WTC11 (cell line): ENCODE measurements at regions not wholly inside any gene's neighbourhood (a gene's known extent, or its start where the extent isn't known, plus 50 kb on each side); places are given as distances from the start of the nearest gene placed in this dataset.

Experiments
- ATAC-seq: fragments of 200-7000 bp; cut with Tn5 transposase; 2 replicates; pipeline ENCODE4 v1.10.0; 2021; ENCODE audit warnings: mild to moderate bottlenecking, moderate library complexity
- CTCF ChIA-PET: fragments of 300-600 bp; sonication (Branson Sonifier 250); formaldehyde crosslinking; loops from one replicate; lab custom pipeline; 2021; ENCODE audit warnings: antibody characterized with exemption; lab: Charles Lee
- POLR2A ChIA-PET: fragments of 350-600 bp; sonication (Branson Sonifier 250); formaldehyde crosslinking; loops from one replicate; lab custom pipeline; 2021; ENCODE audit warnings: antibody characterized with exemption; lab: Charles Lee
- DNase-seq: peaks from one replicate; pipeline ENCODE4 v3.0.0; 2021; ENCODE audit warnings: low spot score
- H3K27ac Mint-ChIP-seq: 2 replicates; pipeline ENCODE4 v1.8.0; 2021; ENCODE audit warnings: mixed read lengths
- H3K27me3 Mint-ChIP-seq: 2 replicates; pipeline ENCODE4 v1.8.0; 2021; ENCODE audit warnings: low read depth, mild to moderate bottlenecking, moderate library complexity, mixed read lengths
- H3K36me3 Mint-ChIP-seq: 2 replicates; pipeline ENCODE4 v1.8.0; 2021; ENCODE audit warnings: mixed read lengths
- H3K4me1 Mint-ChIP-seq: 2 replicates; pipeline ENCODE4 v1.8.0; 2022; ENCODE audit warnings: mixed read lengths
- H3K4me3 Mint-ChIP-seq: 2 replicates; pipeline ENCODE4 v1.8.0; 2021; ENCODE audit warnings: mild to moderate bottlenecking, moderate library complexity, mixed read lengths
- H3K9me3 Mint-ChIP-seq: 2 replicates; pipeline ENCODE4 v1.8.0; 2021; ENCODE audit warnings: mixed read lengths
- ATF1 ChIP-seq: sonication (generic); formaldehyde crosslinking; IDR thresholded peaks from 2 replicates; pipeline ENCODE4 v1.8.1; 2023; ENCODE audit warnings: mild to moderate bottlenecking, moderate library complexity, missing genetic modification reagents
- CBFB ChIP-seq: sonication (generic); formaldehyde crosslinking; IDR thresholded peaks from 2 replicates; pipeline ENCODE4 v1.8.1; 2022; ENCODE audit warnings: mild to moderate bottlenecking, low read depth, missing genetic modification reagents
- ESRRA ChIP-seq: sonication (generic); formaldehyde crosslinking; IDR thresholded peaks from 2 replicates; pipeline ENCODE4 v1.8.1; 2022; ENCODE audit warnings: mild to moderate bottlenecking, missing genetic modification reagents, borderline replicate concordance
- FOXP1 ChIP-seq: sonication (generic); formaldehyde crosslinking; IDR thresholded peaks from 2 replicates; pipeline ENCODE4 v1.8.0; 2022; ENCODE audit warnings: missing genetic modification reagents, mild to moderate bottlenecking, moderate library complexity, borderline replicate concordance
- GABPB1 ChIP-seq: sonication (generic); formaldehyde crosslinking; IDR thresholded peaks from 2 replicates; pipeline ENCODE4 v1.8.1; 2023; ENCODE audit warnings: mild to moderate bottlenecking, missing genetic modification reagents
- MYBL2 ChIP-seq: sonication (generic); formaldehyde crosslinking; IDR thresholded peaks from 2 replicates; pipeline ENCODE4 v1.8.1; 2023; ENCODE audit warnings: mild to moderate bottlenecking, moderate library complexity, missing genetic modification reagents
- NFE2L1 ChIP-seq: sonication (generic); formaldehyde crosslinking; IDR thresholded peaks from 2 replicates; pipeline ENCODE4 v1.8.1; 2023; ENCODE audit warnings: missing genetic modification reagents
- NR1H2 ChIP-seq: sonication (generic); formaldehyde crosslinking; IDR thresholded peaks from 2 replicates; pipeline ENCODE4 v1.9.0; 2021; ENCODE audit warnings: mild to moderate bottlenecking, moderate library complexity, missing genetic modification reagents
- RELA ChIP-seq: sonication (generic); formaldehyde crosslinking; IDR thresholded peaks from 2 replicates; pipeline ENCODE4 v1.8.1; 2022; ENCODE audit warnings: missing genetic modification reagents, mild to moderate bottlenecking, borderline replicate concordance
- SMAD3 ChIP-seq: sonication (generic); formaldehyde crosslinking; IDR thresholded peaks from 2 replicates; pipeline ENCODE4 v1.8.0; 2022; ENCODE audit warnings: missing genetic modification reagents, mild to moderate bottlenecking, borderline replicate concordance
- ZNF232 ChIP-seq: sonication (generic); formaldehyde crosslinking; IDR thresholded peaks from 2 replicates; pipeline ENCODE4 v1.8.0; 2022; ENCODE audit warnings: mild to moderate bottlenecking, missing genetic modification reagents
- ZNF317 ChIP-seq: sonication (generic); formaldehyde crosslinking; IDR thresholded peaks from 2 replicates; pipeline ENCODE4 v1.8.1; 2023; ENCODE audit warnings: low read depth, mild to moderate bottlenecking, moderate library complexity, missing genetic modification reagents, borderline replicate concordance
- TF ChIP-seq, protein P1 (sequence below): sonication (generic); formaldehyde crosslinking; IDR thresholded peaks from 2 replicates; pipeline ENCODE4 v1.8.0; 2023; ENCODE audit warnings: missing genetic modification reagents
- TF ChIP-seq, protein P2 (sequence below): sonication (generic); formaldehyde crosslinking; IDR thresholded peaks from 2 replicates; pipeline ENCODE4 v1.8.0; 2022; ENCODE audit warnings: mild to moderate bottlenecking, missing genetic modification reagents
- TF ChIP-seq, protein P3 (sequence below): sonication (generic); formaldehyde crosslinking; IDR thresholded peaks from 2 replicates; pipeline ENCODE4 v1.8.0; 2022; ENCODE audit warnings: missing genetic modification reagents
- TF ChIP-seq, protein P4 (sequence below): sonication (generic); formaldehyde crosslinking; IDR thresholded peaks from 2 replicates; pipeline ENCODE4 v1.8.1; 2023; ENCODE audit warnings: mild to moderate bottlenecking, missing genetic modification reagents
- TF ChIP-seq, protein P5 (sequence below): sonication (generic); formaldehyde crosslinking; conservative IDR thresholded peaks from 2 replicates; pipeline ENCODE4 v1.8.1; 2023; ENCODE audit warnings: mild to moderate bottlenecking, low read depth, missing genetic modification reagents, moderate library complexity

DNA sequence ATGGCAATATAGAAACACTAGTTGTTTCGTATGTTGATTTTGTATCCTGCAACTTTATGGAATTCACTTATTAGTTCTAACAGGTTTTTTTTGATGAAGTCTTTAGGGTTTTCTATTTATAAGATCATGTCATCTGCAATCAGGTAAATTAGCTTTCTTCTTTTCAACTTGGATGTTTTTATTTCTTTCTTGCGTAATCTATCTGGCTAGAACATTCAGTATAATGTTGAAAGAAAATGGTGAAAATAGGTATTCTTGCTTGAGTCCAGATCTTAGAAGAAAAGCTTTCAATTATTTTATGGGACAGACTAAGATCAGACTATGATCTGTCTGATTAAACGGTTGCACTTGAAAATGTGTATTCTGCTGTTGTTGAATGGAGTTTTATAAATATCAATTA, 820.8 kb upstream of the ADGRB3 start:
- ATAC-seq, result no peak
- Mint-ChIP-seq H3K4me1 (0 out of 2 replicates have a peak, but pooled peaks cover 3% of the 10 kb centered on the region), H3K27ac (no peak overlapping the region), H3K4me3 (no peak overlapping the region), H3K36me3 (peaks cover 43% of the 10 kb centered on the region), H3K9me3 (peaks cover 45% of the 10 kb centered on the region), H3K27me3 (no peaks in the 10 kb centered on the region; the same call in 1 of the 2 replicates)
- ChIA-PET POLR2A (no interaction called here), CTCF (no interaction called here)
- TF ChIP-seq, protein P1, sequence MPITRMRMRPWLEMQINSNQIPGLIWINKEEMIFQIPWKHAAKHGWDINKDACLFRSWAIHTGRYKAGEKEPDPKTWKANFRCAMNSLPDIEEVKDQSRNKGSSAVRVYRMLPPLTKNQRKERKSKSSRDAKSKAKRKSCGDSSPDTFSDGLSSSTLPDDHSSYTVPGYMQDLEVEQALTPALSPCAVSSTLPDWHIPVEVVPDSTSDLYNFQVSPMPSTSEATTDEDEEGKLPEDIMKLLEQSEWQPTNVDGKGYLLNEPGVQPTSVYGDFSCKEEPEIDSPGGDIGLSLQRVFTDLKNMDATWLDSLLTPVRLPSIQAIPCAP (CRISPR knock-in tag), result no peak
- TF ChIP-seq, protein P2, sequence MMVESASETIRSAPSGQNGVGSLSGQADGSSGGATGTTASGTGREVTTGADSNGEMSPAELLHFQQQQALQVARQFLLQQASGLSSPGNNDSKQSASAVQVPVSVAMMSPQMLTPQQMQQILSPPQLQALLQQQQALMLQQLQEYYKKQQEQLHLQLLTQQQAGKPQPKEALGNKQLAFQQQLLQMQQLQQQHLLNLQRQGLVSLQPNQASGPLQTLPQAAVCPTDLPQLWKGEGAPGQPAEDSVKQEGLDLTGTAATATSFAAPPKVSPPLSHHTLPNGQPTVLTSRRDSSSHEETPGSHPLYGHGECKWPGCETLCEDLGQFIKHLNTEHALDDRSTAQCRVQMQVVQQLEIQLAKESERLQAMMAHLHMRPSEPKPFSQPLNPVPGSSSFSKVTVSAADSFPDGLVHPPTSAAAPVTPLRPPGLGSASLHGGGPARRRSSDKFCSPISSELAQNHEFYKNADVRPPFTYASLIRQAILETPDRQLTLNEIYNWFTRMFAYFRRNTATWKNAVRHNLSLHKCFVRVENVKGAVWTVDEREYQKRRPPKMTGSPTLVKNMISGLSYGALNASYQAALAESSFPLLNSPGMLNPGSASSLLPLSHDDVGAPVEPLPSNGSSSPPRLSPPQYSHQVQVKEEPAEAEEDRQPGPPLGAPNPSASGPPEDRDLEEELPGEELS (CRISPR knock-in tag), result no peak
- no peak for TF ChIP-seq SMAD3 (CRISPR knock-in tag)
- no peak for TF ChIP-seq GABPB1 (CRISPR knock-in tag)
- DNase-seq, result no peak

DNA sequence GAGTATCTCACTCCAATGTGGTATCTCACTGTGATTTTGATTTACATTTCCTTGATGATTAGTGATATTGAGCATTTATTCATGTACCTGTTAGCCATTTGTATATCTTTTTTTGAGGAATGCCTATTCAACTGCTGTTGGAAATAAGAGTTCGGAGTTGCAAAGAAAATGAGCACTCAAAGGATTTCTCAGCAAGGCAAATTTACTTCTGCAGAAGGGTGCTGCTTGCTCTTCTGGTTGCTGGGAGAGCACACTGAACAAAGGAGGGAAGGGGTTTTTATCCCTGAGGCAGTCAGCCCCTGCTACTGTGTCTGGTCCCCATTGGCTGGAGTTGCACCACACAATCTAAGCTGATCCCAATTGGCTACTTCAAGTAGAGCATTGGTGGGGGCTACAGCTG, 822.4 kb upstream of the ADGRB3 start:
- Mint-ChIP-seq H3K36me3 (peaks cover 43% of the 10 kb centered on the region), H3K27me3 (no peaks in the 10 kb centered on the region; the same call in 1 of the 2 replicates)
- POLR2A ChIA-PET, result no interaction called here

More for the DNA sequence above, 822.4 kb upstream of the ADGRB3 start:
- Mint-ChIP-seq H3K4me3 (no peak overlapping the region), H3K4me1 (0 out of 2 replicates have a peak, but pooled peaks cover 2% of the 10 kb centered on the region), H3K9me3 (peaks cover 45% of the 10 kb centered on the region), H3K27ac (no peak overlapping the region)
- TF ChIP-seq MYBL2, result no peak
- no peak for TF ChIP-seq CBFB (CRISPR knock-in tag)
- no peak for TF ChIP-seq RELA (CRISPR knock-in tag)
- no peak for TF ChIP-seq ATF1 (CRISPR knock-in tag)
- TF ChIP-seq, protein P3, sequence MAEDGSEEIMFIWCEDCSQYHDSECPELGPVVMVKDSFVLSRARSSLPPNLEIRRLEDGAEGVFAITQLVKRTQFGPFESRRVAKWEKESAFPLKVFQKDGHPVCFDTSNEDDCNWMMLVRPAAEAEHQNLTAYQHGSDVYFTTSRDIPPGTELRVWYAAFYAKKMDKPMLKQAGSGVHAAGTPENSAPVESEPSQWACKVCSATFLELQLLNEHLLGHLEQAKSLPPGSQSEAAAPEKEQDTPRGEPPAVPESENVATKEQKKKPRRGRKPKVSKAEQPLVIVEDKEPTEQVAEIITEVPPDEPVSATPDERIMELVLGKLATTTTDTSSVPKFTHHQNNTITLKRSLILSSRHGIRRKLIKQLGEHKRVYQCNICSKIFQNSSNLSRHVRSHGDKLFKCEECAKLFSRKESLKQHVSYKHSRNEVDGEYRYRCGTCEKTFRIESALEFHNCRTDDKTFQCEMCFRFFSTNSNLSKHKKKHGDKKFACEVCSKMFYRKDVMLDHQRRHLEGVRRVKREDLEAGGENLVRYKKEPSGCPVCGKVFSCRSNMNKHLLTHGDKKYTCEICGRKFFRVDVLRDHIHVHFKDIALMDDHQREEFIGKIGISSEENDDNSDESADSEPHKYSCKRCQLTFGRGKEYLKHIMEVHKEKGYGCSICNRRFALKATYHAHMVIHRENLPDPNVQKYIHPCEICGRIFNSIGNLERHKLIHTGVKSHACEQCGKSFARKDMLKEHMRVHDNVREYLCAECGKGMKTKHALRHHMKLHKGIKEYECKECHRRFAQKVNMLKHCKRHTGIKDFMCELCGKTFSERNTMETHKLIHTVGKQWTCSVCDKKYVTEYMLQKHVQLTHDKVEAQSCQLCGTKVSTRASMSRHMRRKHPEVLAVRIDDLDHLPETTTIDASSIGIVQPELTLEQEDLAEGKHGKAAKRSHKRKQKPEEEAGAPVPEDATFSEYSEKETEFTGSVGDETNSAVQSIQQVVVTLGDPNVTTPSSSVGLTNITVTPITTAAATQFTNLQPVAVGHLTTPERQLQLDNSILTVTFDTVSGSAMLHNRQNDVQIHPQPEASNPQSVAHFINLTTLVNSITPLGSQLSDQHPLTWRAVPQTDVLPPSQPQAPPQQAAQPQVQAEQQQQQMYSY (CRISPR knock-in tag), result no peak
- TF ChIP-seq ESRRA (CRISPR knock-in tag), result no peak
- TF ChIP-seq, protein P4, sequence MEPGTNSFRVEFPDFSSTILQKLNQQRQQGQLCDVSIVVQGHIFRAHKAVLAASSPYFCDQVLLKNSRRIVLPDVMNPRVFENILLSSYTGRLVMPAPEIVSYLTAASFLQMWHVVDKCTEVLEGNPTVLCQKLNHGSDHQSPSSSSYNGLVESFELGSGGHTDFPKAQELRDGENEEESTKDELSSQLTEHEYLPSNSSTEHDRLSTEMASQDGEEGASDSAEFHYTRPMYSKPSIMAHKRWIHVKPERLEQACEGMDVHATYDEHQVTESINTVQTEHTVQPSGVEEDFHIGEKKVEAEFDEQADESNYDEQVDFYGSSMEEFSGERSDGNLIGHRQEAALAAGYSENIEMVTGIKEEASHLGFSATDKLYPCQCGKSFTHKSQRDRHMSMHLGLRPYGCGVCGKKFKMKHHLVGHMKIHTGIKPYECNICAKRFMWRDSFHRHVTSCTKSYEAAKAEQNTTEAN (CRISPR knock-in tag), result no peak
- no peak for TF ChIP-seq ZNF232 (CRISPR knock-in tag)
- TF ChIP-seq NFE2L1 (CRISPR knock-in tag), result no peak
- TF ChIP-seq ZNF317, result no peak
- TF ChIP-seq, protein P5, sequence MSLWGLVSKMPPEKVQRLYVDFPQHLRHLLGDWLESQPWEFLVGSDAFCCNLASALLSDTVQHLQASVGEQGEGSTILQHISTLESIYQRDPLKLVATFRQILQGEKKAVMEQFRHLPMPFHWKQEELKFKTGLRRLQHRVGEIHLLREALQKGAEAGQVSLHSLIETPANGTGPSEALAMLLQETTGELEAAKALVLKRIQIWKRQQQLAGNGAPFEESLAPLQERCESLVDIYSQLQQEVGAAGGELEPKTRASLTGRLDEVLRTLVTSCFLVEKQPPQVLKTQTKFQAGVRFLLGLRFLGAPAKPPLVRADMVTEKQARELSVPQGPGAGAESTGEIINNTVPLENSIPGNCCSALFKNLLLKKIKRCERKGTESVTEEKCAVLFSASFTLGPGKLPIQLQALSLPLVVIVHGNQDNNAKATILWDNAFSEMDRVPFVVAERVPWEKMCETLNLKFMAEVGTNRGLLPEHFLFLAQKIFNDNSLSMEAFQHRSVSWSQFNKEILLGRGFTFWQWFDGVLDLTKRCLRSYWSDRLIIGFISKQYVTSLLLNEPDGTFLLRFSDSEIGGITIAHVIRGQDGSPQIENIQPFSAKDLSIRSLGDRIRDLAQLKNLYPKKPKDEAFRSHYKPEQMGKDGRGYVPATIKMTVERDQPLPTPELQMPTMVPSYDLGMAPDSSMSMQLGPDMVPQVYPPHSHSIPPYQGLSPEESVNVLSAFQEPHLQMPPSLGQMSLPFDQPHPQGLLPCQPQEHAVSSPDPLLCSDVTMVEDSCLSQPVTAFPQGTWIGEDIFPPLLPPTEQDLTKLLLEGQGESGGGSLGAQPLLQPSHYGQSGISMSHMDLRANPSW (CRISPR knock-in tag), result no peak
- TF ChIP-seq NR1H2, result no peak
- TF ChIP-seq FOXP1 (CRISPR knock-in tag), result no peak
- DNase-seq (no peak), ATAC-seq (no peak)
- CTCF ChIA-PET, result no interaction called here
